ENCODE measurements at regions not wholly inside any gene's neighbourhood (a gene's known extent, or its start where the extent isn't known, plus 50 kb on each side); places are given as distances from the start of the nearest gene placed in this dataset.

DNA sequence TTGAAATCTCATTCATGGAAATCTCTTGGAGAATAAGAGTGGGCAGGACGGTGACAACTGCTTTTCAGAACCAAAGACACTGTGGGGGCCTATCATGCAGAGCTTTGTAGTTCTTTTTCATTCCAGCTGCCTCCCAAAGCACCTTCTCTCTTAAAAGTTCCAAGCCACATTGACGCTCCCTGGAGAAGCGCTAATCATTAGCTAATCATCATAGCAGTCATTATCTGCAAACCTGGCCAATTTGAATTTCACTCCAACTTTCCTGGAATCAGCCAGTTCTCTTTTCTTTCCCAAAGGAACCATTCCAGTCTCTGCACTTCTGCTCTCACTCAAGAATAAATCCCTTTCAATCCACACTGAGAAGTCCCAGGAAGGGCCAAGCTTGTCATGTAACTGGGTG, 1144.1 kb upstream of the IGFBP7 start:
- no peaks in the 10 kb centered on the region for H3K4me1 ChIP-seq (ENCODE audit: insufficient read depth, low read length)
- no peak overlapping the region for H3K27ac ChIP-seq (ENCODE audit: extremely low read length, insufficient read depth, low read length)
- no peak overlapping the region for H3K4me3 ChIP-seq (replicated peaks in 1 of 3; ENCODE audit: insufficient read depth in 1 of 3, low read depth in 2 of 3, low read length in 3 of 3)
- H2AFZ ChIP-seq (ENCODE audit: low read length), result no peak overlapping the region
- peaks cover 65% of the 10 kb centered on the region for H3K9me3 ChIP-seq (ENCODE audit: low read length)
- intact Hi-C loops (cut with micrococcal nuclease; ENCODE audit: unreplicated experiment) (no loop called here), in situ Hi-C loops (cut with HindIII; ENCODE audit: extremely low pct_ligation_motif_present, low pct_unique_long_range_greater_than_20kb) (no loop called here)
- WGBS (ENCODE audit: low lambda C conversion rate), result 19% methylated on average over 3 of the region's 3 CpGs
- no peak for DNase-seq (ENCODE audit: low spot score)
- no peak for ATAC-seq
- H4K20me1 ChIP-seq (ENCODE audit: insufficient read depth, low read length), result no peaks in the 10 kb centered on the region
- CTCF ChIA-PET (ENCODE audit: low intra/inter-chr PET ratio, low total read pairs), result no interaction called here
- POLR2A ChIA-PET, result no interaction called here
- no peaks in the 10 kb centered on the region for H3K36me3 ChIP-seq (replicated peaks in 1 of 2; ENCODE audit: control insufficient read depth in 1 of 2, insufficient read depth in 2 of 2, low read length in 2 of 2)
- no peak overlapping the region for H3K4me2 ChIP-seq (ENCODE audit: low read depth, low read length)
- H3K27me3 ChIP-seq (ENCODE audit: control insufficient read depth in 1 of 2, insufficient read depth in 2 of 2, low read length in 2 of 2), result no peaks in the 10 kb centered on the region
- TF ChIP-seq RAD21 (CRISPR knock-in tag; IDR thresholded peaks at IDR 0.05) (no peak), POLR2AphosphoS2 (IDR thresholded peaks at IDR 0.05; ENCODE audit: low read depth, low read length) (no peak), ZNF317 (CRISPR knock-in tag; IDR thresholded peaks at IDR 0.05) (no peak), PHF21A (CRISPR knock-in tag; IDR thresholded peaks at IDR 0.05) (no peak), GABPB1 (CRISPR knock-in tag; IDR thresholded peaks at IDR 0.05) (no peak), HOXA7 (CRISPR knock-in tag; IDR thresholded peaks at IDR 0.05) (no peak)
- TF ChIP-seq, protein P1, sequence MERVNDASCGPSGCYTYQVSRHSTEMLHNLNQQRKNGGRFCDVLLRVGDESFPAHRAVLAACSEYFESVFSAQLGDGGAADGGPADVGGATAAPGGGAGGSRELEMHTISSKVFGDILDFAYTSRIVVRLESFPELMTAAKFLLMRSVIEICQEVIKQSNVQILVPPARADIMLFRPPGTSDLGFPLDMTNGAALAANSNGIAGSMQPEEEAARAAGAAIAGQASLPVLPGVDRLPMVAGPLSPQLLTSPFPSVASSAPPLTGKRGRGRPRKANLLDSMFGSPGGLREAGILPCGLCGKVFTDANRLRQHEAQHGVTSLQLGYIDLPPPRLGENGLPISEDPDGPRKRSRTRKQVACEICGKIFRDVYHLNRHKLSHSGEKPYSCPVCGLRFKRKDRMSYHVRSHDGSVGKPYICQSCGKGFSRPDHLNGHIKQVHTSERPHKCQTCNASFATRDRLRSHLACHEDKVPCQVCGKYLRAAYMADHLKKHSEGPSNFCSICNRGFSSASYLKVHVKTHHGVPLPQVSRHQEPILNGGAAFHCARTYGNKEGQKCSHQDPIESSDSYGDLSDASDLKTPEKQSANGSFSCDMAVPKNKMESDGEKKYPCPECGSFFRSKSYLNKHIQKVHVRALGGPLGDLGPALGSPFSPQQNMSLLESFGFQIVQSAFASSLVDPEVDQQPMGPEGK (CRISPR knock-in tag; IDR thresholded peaks at IDR 0.05), result no peak
- TF ChIP-seq, protein P2, sequence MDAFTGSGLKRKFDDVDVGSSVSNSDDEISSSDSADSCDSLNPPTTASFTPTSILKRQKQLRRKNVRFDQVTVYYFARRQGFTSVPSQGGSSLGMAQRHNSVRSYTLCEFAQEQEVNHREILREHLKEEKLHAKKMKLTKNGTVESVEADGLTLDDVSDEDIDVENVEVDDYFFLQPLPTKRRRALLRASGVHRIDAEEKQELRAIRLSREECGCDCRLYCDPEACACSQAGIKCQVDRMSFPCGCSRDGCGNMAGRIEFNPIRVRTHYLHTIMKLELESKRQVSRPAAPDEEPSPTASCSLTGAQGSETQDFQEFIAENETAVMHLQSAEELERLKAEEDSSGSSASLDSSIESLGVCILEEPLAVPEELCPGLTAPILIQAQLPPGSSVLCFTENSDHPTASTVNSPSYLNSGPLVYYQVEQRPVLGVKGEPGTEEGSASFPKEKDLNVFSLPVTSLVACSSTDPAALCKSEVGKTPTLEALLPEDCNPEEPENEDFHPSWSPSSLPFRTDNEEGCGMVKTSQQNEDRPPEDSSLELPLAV (CRISPR knock-in tag; conservative IDR thresholded peaks at IDR 0.05; ENCODE audit: low read depth), result no peak
- no peak overlapping the region for H3K9ac ChIP-seq (ENCODE audit: insufficient read depth, low read depth, low read length)
- BruUV-seq (replicated peaks), result no TSS peak
- FAIRE-seq, result no peak
- no peaks in the 10 kb centered on the region for H3K79me2 ChIP-seq (ENCODE audit: insufficient read depth, low read length)

All from HepG2 (cell line).